VCaP (cell line): ENCODE measurements at regions not wholly inside any gene's neighbourhood (a gene's known extent, or its start where the extent isn't known, plus 50 kb on each side); places are given as distances from the start of the nearest gene placed in this dataset.
A peak's percentile ranks its signal among the peaks of the same experiment; 100 is the strongest.

Experiments used
- H3K27ac ChIP-seq: fragments of 450-650 bp; 2 replicates; pipeline ENCODE4 v1.5.1; 2017
- CTCF ChIP-seq: fragments of 450-650 bp; conservative IDR thresholded peaks from 2 replicates; pipeline ENCODE4 v1.5.1; 2017; ENCODE audit warnings: mild to moderate bottlenecking, moderate library complexity

GRCh38 chr4:157564771-157565170 lies 344.2 kb downstream of the GRIA2 start:
- TF ChIP-seq CTCF = no peak
- no peak overlapping the region for H3K27ac ChIP-seq

DNA sequence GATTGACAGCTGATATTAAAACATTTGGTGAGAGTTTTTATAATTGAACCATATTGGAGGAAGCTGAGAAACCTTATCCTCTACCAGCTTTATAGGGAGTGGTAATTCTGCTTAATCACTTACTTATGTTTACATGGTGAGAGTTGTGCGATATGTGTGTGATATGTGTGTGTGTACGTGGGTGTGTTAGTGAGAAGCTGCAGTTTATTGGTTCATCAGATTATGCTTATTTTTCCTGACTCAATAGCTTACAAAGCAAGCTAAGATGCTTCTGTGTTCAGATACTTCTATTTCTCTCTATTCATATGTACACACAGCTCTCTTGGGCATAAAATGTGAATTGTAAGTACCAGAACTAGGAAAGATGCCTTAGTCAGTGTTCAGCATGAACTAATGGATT lies 343.7 kb downstream of the GRIA2 start:
- H3K27ac ChIP-seq = no peak overlapping the region
- TF ChIP-seq CTCF = no peak

GRCh38 chr4:157558016-157558415 lies 337.5 kb downstream of the GRIA2 start:
- no peak for TF ChIP-seq CTCF
- no peak overlapping the region for H3K27ac ChIP-seq

DNA sequence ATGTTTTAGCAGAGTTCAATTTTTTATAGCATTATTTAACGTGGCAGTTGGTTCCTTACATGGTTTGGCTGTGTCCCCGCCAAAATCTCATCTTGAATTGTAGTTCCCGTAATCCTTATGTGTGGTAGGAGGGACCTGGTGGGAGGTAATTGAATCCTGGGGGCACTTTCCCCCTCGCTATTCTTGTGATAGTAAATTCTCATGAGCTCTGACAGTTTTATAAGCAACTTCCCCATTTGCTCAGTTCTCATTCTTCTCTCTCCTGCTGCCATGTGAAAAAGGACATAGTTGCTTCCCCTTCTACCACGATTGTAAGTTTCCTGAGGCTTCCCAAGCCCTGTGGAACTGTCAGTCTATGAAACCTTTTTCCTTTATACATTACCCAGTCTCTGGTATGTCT lies 329.5 kb downstream of the GRIA2 start:
- H3K27ac ChIP-seq = no peak overlapping the region

GRCh38 chr4:157527954-157528353 lies 307.4 kb downstream of the GRIA2 start:
- TF ChIP-seq CTCF = no peak
- no peak overlapping the region for H3K27ac ChIP-seq

More for the DNA sequence above, 329.5 kb downstream of the GRIA2 start:
- TF ChIP-seq CTCF = no peak

GRCh38 chr4:157521906-157522305 lies 301.4 kb downstream of the GRIA2 start:
- H3K27ac ChIP-seq = no peak overlapping the region
- TF ChIP-seq CTCF = no peak

- no peak overlapping the region for H3K27ac ChIP-seq
- 0 out of 2 replicates have a peak, but pooled peaks have one; percentile 23 for TF ChIP-seq CTCF
Observed at GRCh38 chr4:157514711-157515110, 294.2 kb downstream of the GRIA2 start.

DNA sequence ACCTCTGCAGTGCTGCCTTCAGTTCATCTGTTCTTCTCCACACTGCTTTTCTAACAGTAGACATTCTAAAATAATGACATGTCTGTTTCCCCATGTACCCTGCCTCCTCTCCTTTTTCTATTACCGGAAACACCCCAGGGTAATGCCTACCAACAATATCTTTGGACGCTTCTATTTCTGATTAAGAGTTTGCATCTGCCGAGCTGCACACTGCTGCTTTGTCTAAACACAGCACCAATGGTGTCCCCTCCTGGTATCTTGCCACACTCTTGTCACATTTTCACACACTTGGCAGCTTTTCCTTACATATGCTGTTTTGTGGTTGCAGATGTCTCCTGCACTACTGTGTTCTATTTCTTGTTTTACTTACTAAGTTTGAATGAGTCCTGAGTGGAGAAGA lies 288.8 kb downstream of the GRIA2 start:
- TF ChIP-seq CTCF = no peak
- no peak overlapping the region for H3K27ac ChIP-seq
